Fibroblast of the conjunctiva (primary cell): ENCODE measurements at regions not wholly inside any gene's neighbourhood (a gene's known extent, or its start where the extent isn't known, plus 50 kb on each side); places are given as distances from the start of the nearest gene placed in this dataset.
"Not testable (repeated sequence)": the region's sequence is repeated elsewhere in the genome, so short reads cannot be mapped to it uniquely, and the experiment has no call there.

ENCODE experiments used
- DNase-seq: peaks from one replicate; pipeline ENCODE4 v3.0.0-alpha.2; 2010; ENCODE audit warnings: low read depth

DNA sequence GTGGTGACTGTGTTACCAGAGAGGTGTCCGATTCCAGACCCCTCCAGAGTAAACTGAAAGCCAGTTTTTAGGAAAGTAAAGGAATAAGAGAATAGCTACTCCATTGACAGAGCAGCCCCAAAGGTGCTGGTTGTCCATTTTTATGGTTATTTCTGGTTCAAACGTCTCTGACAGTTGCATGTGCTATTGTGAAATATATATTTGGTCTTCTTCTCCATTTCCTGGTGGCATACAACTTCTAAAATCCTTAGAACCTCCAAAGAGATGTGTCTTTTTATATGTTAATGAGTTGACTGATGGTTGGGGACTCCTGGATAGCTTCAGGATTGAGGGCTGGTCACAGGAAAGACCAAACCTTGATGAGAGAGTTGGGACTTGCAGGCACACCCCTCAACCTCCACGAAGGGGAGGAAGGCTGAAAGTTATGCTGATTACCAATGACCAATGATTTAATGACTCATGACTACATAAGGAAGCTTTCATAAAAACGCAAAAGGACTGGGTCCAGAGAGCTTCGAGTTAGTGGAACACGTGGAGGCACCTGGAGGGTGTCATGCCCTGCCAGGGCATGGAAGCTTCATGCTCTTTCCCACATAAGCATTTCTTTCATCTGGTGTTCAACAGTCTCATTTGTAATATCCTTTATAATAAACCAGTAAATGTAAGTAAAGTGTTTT is 100.7 kb downstream of the SLC16A1 start:
- DNase-seq: no peak

GRCh38 chr1:112854368-112854984 is 101.5 kb downstream of the SLC16A1 start:
- not testable (repeated sequence) for DNase-seq

GRCh38 chr1:112853915-112854314 is 102.1 kb downstream of the SLC16A1 start:
- not testable (repeated sequence) for DNase-seq

- DNase-seq: no peak
These were observed 103.1 kb downstream of the SLC16A1 start for GRCh38 chr1:112852934-112853333.

DNA sequence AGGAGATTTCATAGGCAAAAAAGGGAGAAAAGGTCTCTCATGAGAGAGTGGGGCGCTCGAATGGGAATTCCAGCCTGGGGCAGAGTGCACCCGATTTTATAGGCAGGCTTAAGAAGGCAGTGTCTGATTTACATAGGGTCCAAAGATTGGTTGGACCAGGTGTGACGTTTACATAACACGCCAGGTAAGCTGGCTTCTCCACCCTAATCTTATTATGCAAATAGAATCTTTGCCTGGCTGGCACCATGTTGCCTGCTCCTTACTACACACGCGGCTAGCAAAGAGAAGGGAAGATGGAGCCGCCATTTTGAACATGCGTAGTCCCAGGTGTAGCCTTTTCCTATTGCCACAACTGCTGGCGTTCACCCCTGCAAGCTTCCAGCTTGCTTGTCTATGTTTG is 103.7 kb downstream of the SLC16A1 start:
- no peak for DNase-seq

DNA sequence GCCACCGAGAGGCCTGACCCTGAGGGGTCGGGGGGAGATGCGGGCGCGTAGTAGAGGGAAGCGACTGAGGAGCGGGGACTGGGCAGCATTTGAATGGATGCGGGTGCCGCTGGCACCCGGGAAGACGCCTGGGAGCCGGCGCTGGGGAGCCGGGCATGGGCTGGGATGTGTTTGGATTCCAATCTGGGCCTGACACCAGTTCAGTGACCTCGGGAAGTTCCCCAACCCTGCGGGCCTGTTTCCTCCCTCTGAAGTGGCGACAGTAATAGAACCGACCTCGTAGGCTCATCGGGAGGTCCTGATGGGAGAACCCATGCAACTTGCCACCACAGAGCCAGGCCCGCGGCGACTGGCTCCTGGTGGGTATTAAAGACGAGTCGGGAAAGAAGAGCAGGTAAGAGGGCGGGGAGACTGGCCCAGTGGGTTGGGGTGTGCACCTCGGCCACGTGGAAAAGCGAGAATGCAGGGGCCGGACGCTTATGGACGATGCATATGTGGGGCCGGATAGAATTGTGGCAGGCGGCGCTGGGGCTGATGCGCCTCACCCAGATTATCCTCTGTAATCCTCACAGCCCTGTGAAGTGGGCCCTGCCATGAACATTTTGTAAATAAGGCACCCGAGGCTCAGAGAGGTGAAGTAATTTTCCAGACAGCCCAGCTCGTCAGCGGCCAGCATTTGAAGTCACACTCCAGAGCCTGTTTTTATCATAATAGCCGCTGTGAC is 105.8 kb downstream of the SLC16A1 start:
- DNase-seq: no peak

DNA sequence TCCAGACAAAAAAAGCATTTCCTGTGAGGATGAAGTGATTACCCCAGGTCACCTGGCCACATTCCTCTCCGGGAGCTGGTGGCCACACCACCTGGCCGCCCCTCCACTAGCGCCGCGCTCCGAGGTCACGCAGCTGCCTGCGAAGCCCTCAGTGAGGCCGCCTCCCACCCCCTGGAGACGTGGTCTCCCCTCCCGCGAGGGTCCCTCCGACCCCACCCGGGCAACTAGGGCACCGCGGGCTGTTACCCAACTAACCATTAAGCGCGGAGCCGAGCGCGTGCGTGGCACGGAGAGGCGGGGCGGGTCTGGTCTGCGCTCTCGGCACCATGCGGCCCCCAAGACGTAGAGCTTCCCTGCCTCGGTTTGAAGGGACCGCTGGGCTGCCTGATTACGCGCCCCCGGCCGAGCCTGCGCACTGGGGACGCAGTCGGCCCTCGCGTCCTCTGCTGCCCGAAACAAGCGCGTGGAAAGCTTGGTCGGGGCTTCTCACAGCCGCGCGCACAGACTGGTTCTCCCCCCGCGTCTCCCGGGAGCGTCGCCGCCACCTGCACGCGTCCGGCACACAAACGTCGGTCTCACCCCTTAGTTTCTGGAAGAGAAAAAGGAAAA is 106.5 kb downstream of the SLC16A1 start:
- DNase-seq: peak; percentile 5

DNA sequence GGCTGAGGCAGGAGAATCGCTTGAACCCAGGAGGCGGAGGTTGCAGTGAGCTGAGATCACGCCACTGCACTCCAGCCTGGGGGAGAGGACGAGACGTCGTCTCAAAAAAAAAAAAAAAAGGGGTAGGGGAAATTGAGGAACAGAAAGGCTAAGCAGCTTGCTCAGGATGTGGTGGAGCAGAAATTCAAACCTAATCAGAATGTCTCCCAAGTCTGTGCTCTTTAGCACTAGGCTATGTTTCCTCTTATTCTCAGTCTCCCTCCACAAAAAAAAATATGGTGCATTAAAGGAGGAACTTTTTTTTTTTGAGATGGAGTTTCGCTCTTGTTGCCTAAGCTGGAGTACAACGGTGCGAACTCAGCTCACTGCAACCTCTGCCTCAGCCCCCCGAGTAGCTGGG is 114.2 kb downstream of the SLC16A1 start:
- no peak for DNase-seq

GRCh38 chr1:112840631-112841624 is 115.1 kb downstream of the SLC16A1 start:
- no peak for DNase-seq

- DNase-seq: no peak
These were observed 119.4 kb downstream of the SLC16A1 start for GRCh38 chr1:112836642-112837041.

GRCh38 chr1:112833806-112834205 is 118.7 kb upstream of the PPM1J start:
- DNase-seq: no peak

DNA sequence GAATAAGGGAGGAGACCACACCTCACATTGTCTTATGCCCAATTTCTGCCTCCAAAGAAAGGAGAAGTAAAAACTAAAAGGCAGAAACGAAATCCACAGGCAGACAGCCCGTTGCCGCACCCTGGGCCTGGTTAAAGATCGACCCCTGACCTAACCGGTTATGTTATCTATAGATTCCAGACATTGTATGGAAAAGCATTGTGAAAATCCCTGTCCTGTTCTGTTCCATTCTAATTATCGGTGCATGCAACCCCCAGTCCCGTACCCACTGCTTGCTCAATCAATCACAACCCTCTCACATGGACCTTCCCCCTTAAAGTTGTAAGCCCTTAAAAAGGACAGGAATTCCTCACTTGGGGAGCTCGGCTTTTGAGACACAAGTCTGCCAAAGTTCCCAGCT is 117.1 kb upstream of the PPM1J start:
- DNase-seq: not testable (repeated sequence)

DNA sequence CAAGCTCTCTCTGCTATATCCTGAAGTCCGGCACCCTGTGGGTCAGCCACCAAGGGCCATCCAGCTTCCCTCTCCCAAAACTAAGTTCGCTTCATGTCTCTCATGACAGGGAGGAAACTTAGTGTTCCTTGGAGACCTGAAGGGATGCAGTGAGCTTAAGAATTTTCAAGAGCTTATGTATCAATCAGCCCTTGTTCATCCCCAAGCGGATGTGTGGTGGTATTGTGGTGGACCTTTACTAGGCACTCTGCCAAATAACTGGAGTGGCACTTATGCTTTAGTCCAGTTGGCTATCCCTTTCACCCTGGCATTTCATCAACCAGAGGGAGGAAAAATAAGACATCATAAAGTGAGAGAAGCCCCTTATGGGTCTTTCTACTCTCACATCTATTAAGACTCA is 114.6 kb upstream of the PPM1J start:
- DNase-seq: not testable (repeated sequence)

DNA sequence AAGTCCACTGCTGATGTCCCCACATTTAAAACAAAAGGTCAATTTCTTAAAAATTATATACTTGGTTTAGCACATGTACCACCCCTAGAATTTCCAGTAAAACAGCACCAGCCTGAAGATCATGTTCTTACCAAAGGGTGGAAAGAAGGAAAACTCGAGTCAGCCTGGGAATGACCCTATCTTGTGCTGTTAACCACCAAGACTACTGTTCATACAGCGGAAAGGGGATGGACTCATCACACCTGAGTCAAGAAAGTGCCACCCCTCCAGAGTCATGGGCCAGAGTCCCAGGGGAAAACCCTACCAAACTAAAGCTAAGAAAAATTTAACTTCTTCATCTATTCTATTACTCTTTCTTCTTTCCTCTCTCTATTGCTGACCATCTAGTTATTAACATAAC is 113.6 kb upstream of the PPM1J start:
- DNase-seq: no peak

- not testable (repeated sequence) for DNase-seq
These were observed 112.3 kb upstream of the PPM1J start for GRCh38 chr1:112827391-112827790.

GRCh38 chr1:112826217-112826944 is 111.2 kb upstream of the PPM1J start:
- no peak for DNase-seq

- DNase-seq: not testable (repeated sequence)
These were observed 110.6 kb upstream of the PPM1J start for GRCh38 chr1:112825563-112826216.

GRCh38 chr1:112825075-112825474 is 109.9 kb upstream of the PPM1J start:
- not testable (repeated sequence) for DNase-seq

- not testable (repeated sequence) for DNase-seq
These were observed 106.4 kb upstream of the PPM1J start for GRCh38 chr1:112821307-112822063.
